Hepatocyte (in vitro differentiated cells): ENCODE measurements at regions not wholly inside any gene's neighbourhood (a gene's known extent, or its start where the extent isn't known, plus 50 kb on each side); places are given as distances from the start of the nearest gene placed in this dataset.

Source experiments
- EZH2 ChIP-seq: fragments of 200-600 bp; sonication (generic); IDR thresholded peaks from 2 replicates; pipeline ENCODE4 v1.6.1; 2016; ENCODE audit warnings: antibody characterized with exemption, mild to moderate bottlenecking, borderline replicate concordance
- EZH2phosphoT487 ChIP-seq: fragments of 200-600 bp; sonication (generic); IDR thresholded peaks from one replicate; pipeline ENCODE4 v1.6.1; 2018; ENCODE audit warnings: antibody characterized with exemption, mild to moderate bottlenecking, low read depth, moderate library complexity; ENCODE audit not compliant: unreplicated experiment, severe bottlenecking
- TF ChIP-seq, protein P1 (sequence below): fragments of 200-600 bp; sonication (generic); IDR thresholded peaks from 2 replicates; pipeline ENCODE4 v1.5.1; 2016; ENCODE audit warnings: antibody characterized with exemption, mild to moderate bottlenecking; ENCODE audit not compliant: poor library complexity

DNA sequence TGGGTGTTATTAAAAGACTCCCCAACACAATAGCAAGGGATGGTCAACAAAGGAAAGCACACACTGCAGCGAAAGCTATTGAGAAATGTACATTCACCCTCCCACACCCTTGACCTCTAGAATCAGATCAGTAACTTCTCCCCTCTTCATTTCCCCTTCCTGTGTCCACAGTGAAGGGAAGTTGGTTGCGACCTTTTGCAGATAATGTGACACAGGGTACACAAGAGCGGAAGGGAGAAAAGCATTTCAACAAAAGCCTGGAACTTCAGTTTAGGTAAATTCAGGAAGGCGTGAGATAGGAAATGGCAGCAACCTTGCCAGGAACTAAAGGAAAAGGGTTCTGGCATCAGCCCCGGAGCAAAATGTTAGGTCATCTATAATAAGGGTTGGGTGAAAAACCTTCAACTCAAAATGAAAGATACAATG, 899.8 kb downstream of the MCTP2 start:
- TF ChIP-seq EZH2 (no peak), EZH2phosphoT487 (no peak)
- TF ChIP-seq, protein P1, sequence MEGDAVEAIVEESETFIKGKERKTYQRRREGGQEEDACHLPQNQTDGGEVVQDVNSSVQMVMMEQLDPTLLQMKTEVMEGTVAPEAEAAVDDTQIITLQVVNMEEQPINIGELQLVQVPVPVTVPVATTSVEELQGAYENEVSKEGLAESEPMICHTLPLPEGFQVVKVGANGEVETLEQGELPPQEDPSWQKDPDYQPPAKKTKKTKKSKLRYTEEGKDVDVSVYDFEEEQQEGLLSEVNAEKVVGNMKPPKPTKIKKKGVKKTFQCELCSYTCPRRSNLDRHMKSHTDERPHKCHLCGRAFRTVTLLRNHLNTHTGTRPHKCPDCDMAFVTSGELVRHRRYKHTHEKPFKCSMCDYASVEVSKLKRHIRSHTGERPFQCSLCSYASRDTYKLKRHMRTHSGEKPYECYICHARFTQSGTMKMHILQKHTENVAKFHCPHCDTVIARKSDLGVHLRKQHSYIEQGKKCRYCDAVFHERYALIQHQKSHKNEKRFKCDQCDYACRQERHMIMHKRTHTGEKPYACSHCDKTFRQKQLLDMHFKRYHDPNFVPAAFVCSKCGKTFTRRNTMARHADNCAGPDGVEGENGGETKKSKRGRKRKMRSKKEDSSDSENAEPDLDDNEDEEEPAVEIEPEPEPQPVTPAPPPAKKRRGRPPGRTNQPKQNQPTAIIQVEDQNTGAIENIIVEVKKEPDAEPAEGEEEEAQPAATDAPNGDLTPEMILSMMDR: no peak
